HG03439 (cell line): ENCODE measurements at regions not wholly inside any gene's neighbourhood (a gene's known extent, or its start where the extent isn't known, plus 50 kb on each side); places are given as distances from the start of the nearest gene placed in this dataset.
"Not testable (repeated sequence)": the region's sequence is repeated elsewhere in the genome, so short reads cannot be mapped to it uniquely, and the experiment has no call there.

ENCODE experiments used
- ATAC-seq: cut with Tn5 transposase; IDR thresholded peaks from one replicate; pipeline ENCODE4 v1.9.1; 2021; ENCODE audit warnings: mild to moderate bottlenecking, moderate library complexity; ENCODE audit not compliant: unreplicated experiment

GRCh38 chr9:67635067-67635466 is 223.7 kb upstream of the ANKRD20A1 start:
- ATAC-seq, result not testable (repeated sequence)

DNA sequence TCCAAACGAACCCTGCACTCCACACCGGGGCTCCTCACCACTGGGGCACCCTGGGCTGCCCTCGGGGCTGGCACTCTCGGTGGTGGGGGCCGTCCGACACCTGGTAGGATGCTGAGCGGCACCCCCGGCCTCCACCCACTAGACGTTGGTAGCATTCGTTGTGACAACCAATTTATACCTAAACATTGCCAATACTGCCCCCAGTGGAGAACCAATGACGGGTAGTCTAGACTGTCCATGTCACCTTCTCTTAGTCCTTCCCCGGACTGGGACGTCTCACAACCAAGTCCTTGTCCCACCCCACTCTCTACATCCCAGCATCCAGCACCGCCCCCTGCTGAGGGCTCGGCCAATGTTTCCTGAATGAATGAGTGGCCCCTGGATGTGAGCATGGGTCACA is 246.8 kb upstream of the ANKRD20A1 start:
- not testable (repeated sequence) for ATAC-seq

- not testable (repeated sequence) for ATAC-seq
Observed at GRCh38 chr9:67609872-67610271, 248.9 kb upstream of the ANKRD20A1 start.

DNA sequence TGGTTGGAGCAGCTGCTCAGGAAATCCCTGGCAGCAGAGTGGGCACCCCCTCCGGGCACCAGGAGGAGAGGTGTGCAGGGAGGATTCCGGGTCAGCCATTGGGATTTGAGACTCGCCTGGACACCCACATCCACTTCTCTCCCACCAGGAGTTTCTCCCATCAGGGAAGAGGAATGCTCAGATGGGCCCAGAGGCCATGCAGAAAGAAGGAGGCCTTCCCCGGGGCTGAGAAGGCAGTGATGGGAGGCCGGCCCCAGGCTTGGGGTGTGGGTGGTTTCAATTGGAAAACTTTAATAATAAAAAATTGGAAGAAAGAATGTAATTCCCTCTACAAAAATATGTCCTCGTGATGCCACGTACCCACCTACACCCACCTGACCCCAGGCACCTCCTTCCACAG is 249.3 kb upstream of the ANKRD20A1 start:
- ATAC-seq, result not testable (repeated sequence)

DNA sequence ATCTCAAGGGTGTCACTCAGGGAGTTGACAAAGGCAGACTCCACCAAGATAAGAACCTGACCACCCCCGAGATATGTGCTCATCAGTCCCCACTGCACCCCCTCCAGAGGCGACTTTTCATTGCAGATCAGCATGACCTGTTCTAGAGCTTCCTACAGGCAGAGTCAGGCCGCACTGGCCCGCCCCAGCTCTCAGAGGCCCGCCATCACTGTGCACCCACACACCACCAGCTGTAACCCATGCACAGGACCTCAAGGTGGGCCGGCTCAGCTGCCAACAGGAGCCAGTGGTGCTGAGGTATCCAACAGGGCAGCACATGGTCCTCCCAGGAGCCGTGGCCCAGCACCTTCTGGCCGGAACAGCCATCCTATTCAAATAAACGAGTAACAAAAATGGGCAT is 253.6 kb upstream of the ANKRD20A1 start:
- ATAC-seq, result not testable (repeated sequence)

GRCh38 chr9:67603609-67604008 is 255.1 kb upstream of the ANKRD20A1 start:
- ATAC-seq, result not testable (repeated sequence)

- ATAC-seq, result not testable (repeated sequence)
Observed at GRCh38 chr9:67592424-67592823, 266.3 kb upstream of the ANKRD20A1 start.

DNA sequence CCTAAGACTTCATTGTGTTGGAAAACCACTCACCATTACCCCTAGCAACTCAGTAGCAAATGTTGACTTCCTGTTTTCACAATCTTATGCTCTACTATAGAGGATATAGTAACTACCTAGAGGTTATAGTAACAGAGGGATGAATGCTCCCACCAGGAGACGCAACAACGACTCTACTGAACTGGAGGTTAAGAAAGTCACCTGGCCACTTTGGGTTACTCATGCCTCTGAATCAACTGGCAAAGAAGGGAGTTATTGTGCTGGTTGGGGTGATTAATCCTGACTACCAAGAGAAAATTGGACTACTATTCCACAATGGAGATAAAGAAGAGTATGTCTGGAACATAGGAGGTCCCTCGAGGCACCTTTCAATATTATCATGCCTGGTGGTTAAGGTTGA is 302.9 kb upstream of the ANKRD20A1 start:
- ATAC-seq, result not testable (repeated sequence)

DNA sequence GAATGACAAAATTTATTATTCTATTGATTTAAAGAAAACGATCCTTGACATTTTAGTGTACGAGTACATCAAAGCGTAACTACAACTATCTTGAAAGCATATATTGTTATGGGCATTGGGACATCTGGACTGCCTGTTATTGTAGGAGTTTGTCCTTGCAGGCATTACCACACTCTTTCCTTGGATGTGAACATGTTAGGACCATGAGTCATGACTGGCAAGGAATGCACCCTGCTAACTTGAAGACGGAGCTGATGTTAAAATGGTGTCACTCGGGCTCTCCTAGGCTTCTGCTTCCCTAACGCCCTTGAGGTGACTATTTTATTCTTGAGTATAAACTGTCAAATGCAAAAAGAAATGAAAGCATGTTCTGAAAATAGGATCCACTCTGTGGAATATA is 308.7 kb upstream of the ANKRD20A1 start:
- not testable (repeated sequence) for ATAC-seq

DNA sequence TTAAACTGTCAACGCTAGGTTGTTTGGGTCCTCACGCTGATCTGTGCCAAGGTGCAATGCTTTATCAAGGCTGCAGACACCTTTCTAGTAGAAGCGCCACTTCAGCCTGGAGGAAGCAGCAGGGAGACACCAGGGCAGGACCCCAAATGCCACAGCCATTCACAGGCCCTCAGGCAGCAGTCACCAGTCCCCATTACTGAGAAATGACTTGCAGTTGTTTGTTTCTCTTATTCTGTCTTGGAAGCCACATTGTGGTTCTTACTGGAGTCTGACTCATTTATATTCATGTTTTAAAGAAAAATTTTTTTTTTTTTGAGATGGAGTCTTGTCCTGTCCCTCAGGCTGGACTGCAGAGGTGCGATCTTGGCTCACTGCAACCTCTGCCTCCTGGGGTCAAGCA is 328.9 kb upstream of the ANKRD20A1 start:
- ATAC-seq, result not testable (repeated sequence)

GRCh38 chr9:67516938-67517337 is 341.8 kb upstream of the ANKRD20A1 start:
- ATAC-seq, result not testable (repeated sequence)

GRCh38 chr9:67514587-67514986 is 344.1 kb upstream of the ANKRD20A1 start:
- ATAC-seq, result not testable (repeated sequence)

DNA sequence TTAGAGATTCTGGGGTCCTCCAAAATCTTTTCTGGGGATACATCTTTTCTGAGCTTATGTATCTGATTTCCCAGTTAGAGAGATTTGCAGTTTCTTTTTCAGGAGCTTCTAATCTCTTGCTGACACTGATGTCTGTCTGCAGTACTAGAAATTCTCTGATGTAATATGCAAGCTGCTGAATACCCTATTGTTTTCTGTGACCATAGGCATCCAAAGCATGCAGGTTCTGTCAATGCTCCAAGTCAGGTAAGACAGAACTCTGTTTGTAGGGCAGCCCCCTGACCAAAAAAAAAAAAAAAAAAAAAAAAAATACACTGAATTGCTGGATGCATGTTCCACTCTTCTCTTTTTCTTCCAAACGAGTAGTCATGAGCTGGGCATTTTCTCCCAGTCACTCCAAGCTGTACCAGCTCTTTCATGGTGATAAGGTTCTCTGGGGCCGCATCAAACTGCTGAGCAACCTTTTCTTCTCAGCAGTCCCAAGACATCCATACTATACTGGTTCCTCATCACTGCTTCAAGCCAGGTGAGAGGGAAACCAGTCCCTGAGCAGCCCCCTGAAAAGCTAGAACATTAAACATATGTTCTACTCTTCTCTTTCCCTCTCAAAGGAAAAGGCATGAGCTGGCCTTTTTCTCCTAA is 354.9 kb upstream of the ANKRD20A1 start:
- not testable (repeated sequence) for ATAC-seq

- not testable (repeated sequence) for ATAC-seq
Observed at GRCh38 chr9:67492028-67492427, 366.7 kb upstream of the ANKRD20A1 start.

GRCh38 chr9:67477465-67477864 is 381.3 kb upstream of the ANKRD20A1 start:
- ATAC-seq, result not testable (repeated sequence)

GRCh38 chr9:67470739-67471138 is 388.0 kb upstream of the ANKRD20A1 start:
- ATAC-seq, result not testable (repeated sequence)

DNA sequence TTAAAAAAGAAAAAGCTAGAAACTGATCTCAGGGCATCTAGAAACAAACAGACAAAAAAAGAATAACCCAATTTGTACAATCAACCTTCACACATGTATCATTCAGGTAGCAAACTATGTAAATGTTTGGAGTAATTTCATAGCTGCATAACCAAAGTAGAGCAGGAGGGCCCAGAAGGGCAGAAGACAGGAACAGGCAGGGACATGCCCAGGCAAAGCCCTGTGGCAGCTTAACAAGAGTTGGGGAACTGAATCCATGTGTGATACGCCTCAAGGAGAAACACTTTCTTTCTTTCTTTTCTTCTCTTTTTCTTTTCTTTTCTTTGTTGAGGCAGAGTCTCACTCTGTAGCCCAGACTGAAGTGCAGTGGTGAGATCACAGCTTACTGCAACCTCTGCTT is 390.4 kb upstream of the ANKRD20A1 start:
- peak; percentile 53 for ATAC-seq

DNA sequence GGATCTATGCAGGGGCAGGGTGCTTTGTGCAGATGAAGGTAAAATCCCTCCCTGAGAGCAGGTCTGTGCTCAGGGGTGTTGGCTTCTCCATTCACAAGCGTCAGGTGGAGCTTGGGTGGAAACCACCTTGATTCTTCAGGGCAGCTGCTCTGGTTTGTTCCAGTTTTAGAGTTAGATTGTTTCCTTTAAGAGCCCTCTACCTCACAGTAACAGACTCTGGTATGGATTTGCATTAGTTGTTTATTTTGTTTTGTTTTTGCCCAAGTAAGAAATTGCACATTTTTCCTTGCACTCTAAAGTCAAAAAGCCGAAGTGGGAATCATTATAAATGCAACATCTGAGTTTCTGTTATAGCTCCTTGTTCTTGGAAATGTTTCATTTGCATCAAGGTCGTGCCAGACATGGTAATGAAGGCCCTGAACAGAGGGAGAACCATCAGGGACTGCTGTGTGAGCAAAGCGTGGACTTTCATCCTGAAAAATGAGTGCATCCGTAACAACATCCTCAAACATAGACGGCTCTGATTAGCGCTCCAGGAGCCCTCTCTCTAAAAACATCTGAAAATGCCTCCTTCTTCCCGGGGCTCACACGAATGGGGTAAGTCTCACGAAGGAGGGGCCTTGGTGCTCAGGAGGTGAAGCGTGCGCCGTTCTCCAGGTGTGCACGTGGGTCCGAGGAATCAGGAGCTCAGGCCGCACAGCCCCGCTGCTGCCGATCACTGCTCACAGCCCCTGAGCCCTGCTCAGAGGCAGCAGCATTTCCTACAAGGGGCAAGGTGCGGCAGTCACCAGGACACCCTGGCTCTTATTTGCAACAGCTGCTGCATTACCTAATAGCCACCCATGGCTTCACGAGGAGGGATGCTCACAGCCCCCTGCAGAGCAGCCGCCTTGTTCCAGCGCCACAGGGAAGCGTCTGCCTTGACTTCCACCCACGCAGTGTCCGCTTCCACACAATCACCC is 396.7 kb upstream of the ANKRD20A1 start:
- not testable (repeated sequence) for ATAC-seq

DNA sequence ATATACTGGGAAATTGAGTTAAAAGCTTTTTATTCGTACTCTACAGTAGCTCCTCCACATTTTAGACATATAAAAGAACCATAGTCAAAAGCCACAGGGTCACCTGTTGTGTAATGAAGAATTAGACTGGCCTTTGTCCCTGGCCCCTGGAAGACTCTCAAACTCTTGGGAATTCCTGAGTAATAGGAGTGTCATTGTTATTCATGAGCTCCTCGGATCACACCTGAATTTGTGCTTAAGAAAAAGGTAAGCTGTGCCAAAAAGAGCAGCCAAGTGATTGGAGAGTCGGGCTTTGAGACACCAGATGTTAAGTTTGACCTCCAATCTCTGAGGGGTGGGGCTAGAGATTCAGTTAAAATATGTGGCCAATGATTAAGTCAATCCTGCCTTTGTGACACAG is 405.8 kb upstream of the ANKRD20A1 start:
- not testable (repeated sequence) for ATAC-seq

- not testable (repeated sequence) for ATAC-seq
Observed at GRCh38 chr9:67442313-67442712, 416.4 kb upstream of the ANKRD20A1 start.

DNA sequence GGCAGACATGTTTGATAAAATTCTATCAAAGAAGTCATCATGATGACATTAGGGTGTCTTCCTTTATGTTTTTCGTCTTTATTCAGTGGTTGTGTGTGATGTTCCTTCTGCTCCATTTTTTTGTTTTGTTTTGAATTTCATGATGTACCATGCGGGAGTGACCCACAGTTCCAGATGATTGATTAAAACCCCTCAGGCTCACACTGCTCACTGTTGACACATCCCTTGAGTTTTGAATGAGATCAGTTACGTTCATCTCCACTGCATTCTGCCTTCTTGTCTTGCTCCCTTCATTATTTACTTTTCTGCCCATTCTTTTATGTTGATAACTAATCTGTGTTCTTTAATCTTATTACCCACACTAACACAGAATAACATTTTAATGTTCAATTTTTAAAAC is 421.7 kb upstream of the ANKRD20A1 start:
- ATAC-seq, result not testable (repeated sequence)

DNA sequence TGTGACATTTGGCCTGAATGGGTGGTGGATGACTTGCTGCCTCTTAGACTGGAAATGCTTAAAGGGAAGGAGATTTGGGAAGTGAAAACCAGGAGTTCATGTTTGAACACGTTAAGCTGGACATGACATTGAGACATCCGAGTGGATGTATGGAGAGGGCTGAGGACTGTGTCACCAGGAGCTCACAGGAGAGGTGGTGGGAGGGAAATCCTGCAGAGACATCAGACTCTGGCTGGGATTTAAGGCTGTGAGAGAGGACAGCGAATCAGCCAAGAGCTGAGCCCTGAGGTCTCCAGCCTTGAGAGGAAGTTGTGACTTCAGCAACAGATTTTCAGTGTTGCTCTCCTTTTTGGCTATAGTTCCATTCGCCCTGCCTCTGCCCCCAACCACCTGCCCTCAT is 432.5 kb upstream of the SPATA31A3 start:
- ATAC-seq, result not testable (repeated sequence)
